Thyroid gland (tissue), 4 donors: ENCODE measurements at regions not wholly inside any gene's neighbourhood (a gene's known extent, or its start where the extent isn't known, plus 50 kb on each side); places are given as distances from the start of the nearest gene placed in this dataset.

ENCODE experiments used
- CTCF ChIP-seq, 6 experiments: fragments of 200-600 bp in 3 of 6; fragments of 450-650 bp in 3 of 6; sonication (generic) in 3 of 6; IDR thresholded peaks; one replicate each; pipeline ENCODE4 v1.5.1; 2016 to 2019; ENCODE audit warnings: antibody characterized with exemption in 6 of 6, mild to moderate bottlenecking in 2 of 6, inconsistent platforms in 1 of 6, moderate library complexity in 1 of 6
- POLR2A ChIP-seq, 2 donors: fragments of 450-650 bp; IDR thresholded peaks; one replicate each; pipeline ENCODE4 v1.6.1; 2017; ENCODE audit warnings: antibody characterized with exemption in 2 of 2, mild to moderate bottlenecking in 2 of 2, moderate library complexity in 1 of 2

- no peak for TF ChIP-seq CTCF (IDR thresholded peaks at IDR 0.05)
- TF ChIP-seq POLR2A (IDR thresholded peaks at IDR 0.05): no peak
Measured at GRCh38 chr18:33870059-33870458, 292.0 kb downstream of the ASXL3 start.
